ENCODE measurements at regions not wholly inside any gene's neighbourhood (a gene's known extent, or its start where the extent isn't known, plus 50 kb on each side); places are given as distances from the start of the nearest gene placed in this dataset.
"Not testable (repeated sequence)": the region's sequence is repeated elsewhere in the genome, so short reads cannot be mapped to it uniquely, and the experiment has no call there.

GRCh38 chr6:26754212-26754611 lies 94.7 kb upstream of the ZNF322 start:
- no peaks in the 10 kb centered on the region for H3K27me3 ChIP-seq (ENCODE audit: control insufficient read depth, insufficient read depth, low read length)

GRCh38 chr6:26754801-26755200 lies 95.3 kb upstream of the ZNF322 start:
- H3K36me3 ChIP-seq (ENCODE audit: control insufficient read depth, insufficient read depth, low read length); H3K27me3 ChIP-seq (ENCODE audit: control insufficient read depth, insufficient read depth, low read length); H3K4me3 ChIP-seq (ENCODE audit: low read depth, low read length); FAIRE-seq; DNase-seq (ENCODE audit: low read depth): not testable (repeated sequence)

More at GRCh38 chr6:26754212-26754611, 94.7 kb upstream of the ZNF322 start:
- TF ChIP-seq CTCF (IDR thresholded peaks at IDR 0.05; ENCODE audit: insufficient read depth, low read length, severe bottlenecking): no peak
- FAIRE-seq (no peak), DNase-seq (ENCODE audit: low read depth) (no peak)
- Histone ChIP-seq H3K4me3 (ENCODE audit: low read depth, low read length) (no peak overlapping the region), H3K36me3 (ENCODE audit: control insufficient read depth, insufficient read depth, low read length) (no peaks in the 10 kb centered on the region)

GRCh38 chr6:26756067-26756805 lies 96.7 kb upstream of the ZNF322 start:
- not testable (repeated sequence) for FAIRE-seq; H3K4me3 ChIP-seq (ENCODE audit: low read depth, low read length)

GRCh38 chr6:26766203-26766902 lies 106.8 kb upstream of the ZNF322 start:
- not testable (repeated sequence) for H3K27me3 ChIP-seq (ENCODE audit: control insufficient read depth, insufficient read depth, low read length); H3K4me3 ChIP-seq (ENCODE audit: low read depth, low read length); DNase-seq (ENCODE audit: low read depth); FAIRE-seq; H3K36me3 ChIP-seq (ENCODE audit: control insufficient read depth, insufficient read depth, low read length)

More at GRCh38 chr6:26756067-26756805, 96.7 kb upstream of the ZNF322 start:
- H3K36me3 ChIP-seq (ENCODE audit: control insufficient read depth, insufficient read depth, low read length); H3K27me3 ChIP-seq (ENCODE audit: control insufficient read depth, insufficient read depth, low read length); DNase-seq (ENCODE audit: low read depth): not testable (repeated sequence)

GRCh38 chr6:26770941-26771666 lies 111.6 kb upstream of the ZNF322 start:
- not testable (repeated sequence) for FAIRE-seq; H3K4me3 ChIP-seq (ENCODE audit: low read depth, low read length); H3K36me3 ChIP-seq (ENCODE audit: control insufficient read depth, insufficient read depth, low read length); H3K27me3 ChIP-seq (ENCODE audit: control insufficient read depth, insufficient read depth, low read length); DNase-seq (ENCODE audit: low read depth)

- not testable (repeated sequence) for H3K27me3 ChIP-seq (ENCODE audit: control insufficient read depth, insufficient read depth, low read length); H3K4me3 ChIP-seq (ENCODE audit: low read depth, low read length); H3K36me3 ChIP-seq (ENCODE audit: control insufficient read depth, insufficient read depth, low read length); DNase-seq (ENCODE audit: low read depth); FAIRE-seq
Observed at GRCh38 chr6:26773414-26773813, 113.9 kb upstream of the ZNF322 start.

GRCh38 chr6:26780563-26780962 lies 121.0 kb upstream of the ZNF322 start:
- not testable (repeated sequence) for DNase-seq (ENCODE audit: low read depth); H3K36me3 ChIP-seq (ENCODE audit: control insufficient read depth, insufficient read depth, low read length); H3K27me3 ChIP-seq (ENCODE audit: control insufficient read depth, insufficient read depth, low read length); H3K4me3 ChIP-seq (ENCODE audit: low read depth, low read length); FAIRE-seq

- H3K4me3 ChIP-seq (ENCODE audit: low read depth, low read length); FAIRE-seq; DNase-seq (ENCODE audit: low read depth); H3K27me3 ChIP-seq (ENCODE audit: control insufficient read depth, insufficient read depth, low read length); H3K36me3 ChIP-seq (ENCODE audit: control insufficient read depth, insufficient read depth, low read length): not testable (repeated sequence)
Observed at GRCh38 chr6:26795474-26796307, 136.1 kb upstream of the ZNF322 start.

GRCh38 chr6:26799903-26800633 lies 140.5 kb upstream of the ZNF322 start:
- H3K36me3 ChIP-seq (ENCODE audit: control insufficient read depth, insufficient read depth, low read length); DNase-seq (ENCODE audit: low read depth); H3K4me3 ChIP-seq (ENCODE audit: low read depth, low read length); FAIRE-seq; H3K27me3 ChIP-seq (ENCODE audit: control insufficient read depth, insufficient read depth, low read length): not testable (repeated sequence)

- not testable (repeated sequence) for FAIRE-seq; H3K27me3 ChIP-seq (ENCODE audit: control insufficient read depth, insufficient read depth, low read length); DNase-seq (ENCODE audit: low read depth); H3K36me3 ChIP-seq (ENCODE audit: control insufficient read depth, insufficient read depth, low read length); H3K4me3 ChIP-seq (ENCODE audit: low read depth, low read length)
Observed at GRCh38 chr6:26803762-26804161, 144.2 kb upstream of the ZNF322 start.

GRCh38 chr6:26811486-26812116 lies 152.1 kb upstream of the ZNF322 start:
- FAIRE-seq; H3K36me3 ChIP-seq (ENCODE audit: control insufficient read depth, insufficient read depth, low read length); H3K27me3 ChIP-seq (ENCODE audit: control insufficient read depth, insufficient read depth, low read length); H3K4me3 ChIP-seq (ENCODE audit: low read depth, low read length); DNase-seq (ENCODE audit: low read depth): not testable (repeated sequence)

All from bronchial epithelial cell (primary cell).